ENCODE measurements at regions not wholly inside any gene's neighbourhood (a gene's known extent, or its start where the extent isn't known, plus 50 kb on each side); places are given as distances from the start of the nearest gene placed in this dataset.
A peak's percentile ranks its signal among the peaks of the same experiment; 100 is the strongest.

DNA sequence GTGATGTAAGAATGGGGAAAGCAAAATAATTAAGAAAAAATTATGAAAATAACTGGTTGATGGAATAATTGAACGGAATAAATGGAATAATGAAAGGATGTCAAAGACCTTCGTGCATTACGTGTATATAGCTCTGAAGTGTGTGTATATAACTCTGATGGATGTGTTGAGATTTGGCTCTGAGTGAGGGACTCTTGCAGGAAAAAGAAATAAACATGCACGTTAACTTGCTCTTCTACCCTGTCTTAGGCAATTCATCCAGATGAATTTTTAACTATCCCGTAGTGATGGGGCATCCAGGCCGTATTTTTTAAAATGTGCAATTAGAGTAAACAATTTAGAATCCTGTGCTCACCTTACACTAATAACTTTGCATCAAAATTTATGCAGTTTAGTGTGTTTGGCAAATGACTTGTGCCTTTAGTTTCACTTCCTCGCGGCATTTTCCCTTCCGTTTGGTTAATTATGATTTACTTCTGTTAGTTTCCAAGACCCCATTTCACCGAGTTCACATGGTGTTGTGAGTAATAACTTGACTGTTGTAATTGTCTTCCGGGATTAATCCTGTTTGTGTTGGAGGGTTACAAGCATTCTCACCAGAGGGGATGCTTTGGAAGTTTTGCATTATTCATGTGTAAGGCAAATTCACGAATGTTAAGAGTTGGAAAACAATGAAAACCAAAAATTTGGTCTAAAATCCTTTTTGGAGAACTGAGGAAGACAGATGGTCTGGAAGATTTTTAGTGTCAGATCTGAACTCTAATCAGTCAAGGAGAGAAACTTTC lies 256.5 kb upstream of the FAT1 start:
- no peak overlapping the region for H3K27ac ChIP-seq
- H3K9me3 ChIP-seq (ENCODE audit: low read depth), result no peaks in the 10 kb centered on the region
- TF ChIP-seq, protein P1, sequence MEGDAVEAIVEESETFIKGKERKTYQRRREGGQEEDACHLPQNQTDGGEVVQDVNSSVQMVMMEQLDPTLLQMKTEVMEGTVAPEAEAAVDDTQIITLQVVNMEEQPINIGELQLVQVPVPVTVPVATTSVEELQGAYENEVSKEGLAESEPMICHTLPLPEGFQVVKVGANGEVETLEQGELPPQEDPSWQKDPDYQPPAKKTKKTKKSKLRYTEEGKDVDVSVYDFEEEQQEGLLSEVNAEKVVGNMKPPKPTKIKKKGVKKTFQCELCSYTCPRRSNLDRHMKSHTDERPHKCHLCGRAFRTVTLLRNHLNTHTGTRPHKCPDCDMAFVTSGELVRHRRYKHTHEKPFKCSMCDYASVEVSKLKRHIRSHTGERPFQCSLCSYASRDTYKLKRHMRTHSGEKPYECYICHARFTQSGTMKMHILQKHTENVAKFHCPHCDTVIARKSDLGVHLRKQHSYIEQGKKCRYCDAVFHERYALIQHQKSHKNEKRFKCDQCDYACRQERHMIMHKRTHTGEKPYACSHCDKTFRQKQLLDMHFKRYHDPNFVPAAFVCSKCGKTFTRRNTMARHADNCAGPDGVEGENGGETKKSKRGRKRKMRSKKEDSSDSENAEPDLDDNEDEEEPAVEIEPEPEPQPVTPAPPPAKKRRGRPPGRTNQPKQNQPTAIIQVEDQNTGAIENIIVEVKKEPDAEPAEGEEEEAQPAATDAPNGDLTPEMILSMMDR (IDR thresholded peaks at IDR 0.05; ENCODE audit: low read depth, low read length), result no peak
- no peaks in the 10 kb centered on the region for H3K27me3 ChIP-seq
- no peaks in the 10 kb centered on the region for H3K36me3 ChIP-seq
- H3K4me3 ChIP-seq, result no peak overlapping the region
- no peaks in the 10 kb centered on the region for H3K4me1 ChIP-seq (ENCODE audit: low read depth)
- peak in 1 of 2 donors; percentile 16 for DNase-seq (ENCODE audit: low read depth in 1 of 2, low spot score in 1 of 2)

DNA sequence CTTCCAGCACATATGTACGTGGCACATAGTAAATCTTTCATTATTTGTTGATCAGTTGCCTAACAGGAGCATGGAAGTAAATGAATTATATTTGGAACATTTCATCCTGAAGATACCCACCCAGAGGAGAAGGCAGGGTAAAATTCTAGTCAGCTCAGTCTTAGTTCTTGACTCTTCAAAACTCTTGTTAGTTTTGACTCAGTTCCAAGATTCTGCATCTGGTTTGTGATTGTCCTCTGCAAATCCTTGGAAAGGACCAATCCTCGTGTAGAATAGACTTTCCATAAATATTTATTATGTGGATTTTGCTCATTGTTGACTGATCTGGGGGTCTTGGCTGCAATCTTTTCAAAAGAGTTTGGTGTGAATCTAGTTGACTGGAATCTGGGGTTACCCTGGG lies 257.5 kb upstream of the FAT1 start:
- Histone ChIP-seq H3K27ac (no peak overlapping the region), H3K27me3 (no peaks in the 10 kb centered on the region), H3K4me1 (ENCODE audit: low read depth) (no peaks in the 10 kb centered on the region), H3K36me3 (no peaks in the 10 kb centered on the region), H3K9me3 (ENCODE audit: low read depth) (no peaks in the 10 kb centered on the region), H3K4me3 (no peak overlapping the region)
- TF ChIP-seq, protein P1 (IDR thresholded peaks at IDR 0.05; ENCODE audit: low read depth, low read length), result no peak
- DNase-seq (ENCODE audit: low read depth in 1 of 2, low spot score in 1 of 2), result peak in 1 of 2 donors; percentile 19

DNA sequence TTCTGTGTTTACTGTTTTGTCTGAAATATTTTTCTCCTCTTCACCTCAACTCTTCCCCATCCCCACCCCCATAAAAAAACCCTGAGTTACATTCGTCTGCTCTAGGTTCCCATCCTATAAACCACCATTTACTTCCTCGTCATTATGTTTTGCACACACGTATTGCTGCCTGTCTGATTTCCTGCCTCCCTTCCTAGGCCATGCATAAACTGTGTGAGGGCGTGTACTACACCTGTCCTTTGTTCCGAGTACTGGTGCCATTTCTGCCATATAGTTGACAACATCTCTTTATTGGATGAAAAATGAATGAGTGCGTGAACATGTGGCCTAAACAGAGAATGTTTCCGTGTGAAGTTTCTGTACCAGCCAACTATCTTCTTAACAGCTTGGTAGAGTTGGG lies 258.5 kb upstream of the FAT1 start:
- DNase-seq (ENCODE audit: low read depth in 1 of 2, low spot score in 1 of 2), result no peak
- Histone ChIP-seq H3K27me3 (no peaks in the 10 kb centered on the region), H3K27ac (no peak overlapping the region)

DNA sequence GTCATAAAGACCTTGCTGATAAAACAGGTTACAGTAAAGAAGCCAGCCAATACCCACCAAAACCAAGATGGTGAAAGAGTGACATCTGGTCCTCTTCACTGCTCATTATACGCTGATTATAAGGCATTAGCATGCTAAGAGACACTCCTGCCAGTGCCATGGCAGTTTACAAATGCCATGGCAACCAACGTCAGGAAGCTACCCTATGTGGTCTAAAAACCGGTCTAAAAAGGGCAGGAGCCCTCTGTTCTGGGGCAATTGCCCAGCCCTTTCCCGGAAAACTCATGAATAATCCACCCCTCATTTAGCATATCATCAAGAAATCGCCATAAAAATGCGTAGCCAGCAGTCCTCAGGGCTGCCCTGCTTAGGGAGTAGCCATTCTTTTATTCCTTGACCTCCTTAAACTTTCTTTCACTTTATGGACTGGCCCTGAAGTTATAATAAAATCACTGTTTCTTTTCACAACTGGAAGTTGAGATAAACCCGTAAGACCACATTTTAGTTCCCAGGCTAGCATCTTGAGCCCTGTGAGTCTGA lies 260.5 kb upstream of the FAT1 start:
- Histone ChIP-seq H3K36me3 (no peaks in the 10 kb centered on the region), H3K4me1 (ENCODE audit: low read depth) (no peaks in the 10 kb centered on the region), H3K27ac (no peak overlapping the region), H3K4me3 (no peak overlapping the region), H3K27me3 (no peaks in the 10 kb centered on the region), H3K9me3 (ENCODE audit: low read depth) (no peaks in the 10 kb centered on the region)
- TF ChIP-seq, protein P1 (IDR thresholded peaks at IDR 0.05; ENCODE audit: low read depth, low read length), result no peak
- DNase-seq (ENCODE audit: low read depth in 1 of 2, low spot score in 1 of 2), result no peak

More for the DNA sequence above, 258.5 kb upstream of the FAT1 start:
- TF ChIP-seq, protein P1 (IDR thresholded peaks at IDR 0.05; ENCODE audit: low read depth, low read length), result no peak
- H3K4me3 ChIP-seq, result no peak overlapping the region
- H3K4me1 ChIP-seq (ENCODE audit: low read depth), result no peaks in the 10 kb centered on the region
- H3K36me3 ChIP-seq, result no peaks in the 10 kb centered on the region
- no peaks in the 10 kb centered on the region for H3K9me3 ChIP-seq (ENCODE audit: low read depth)

DNA sequence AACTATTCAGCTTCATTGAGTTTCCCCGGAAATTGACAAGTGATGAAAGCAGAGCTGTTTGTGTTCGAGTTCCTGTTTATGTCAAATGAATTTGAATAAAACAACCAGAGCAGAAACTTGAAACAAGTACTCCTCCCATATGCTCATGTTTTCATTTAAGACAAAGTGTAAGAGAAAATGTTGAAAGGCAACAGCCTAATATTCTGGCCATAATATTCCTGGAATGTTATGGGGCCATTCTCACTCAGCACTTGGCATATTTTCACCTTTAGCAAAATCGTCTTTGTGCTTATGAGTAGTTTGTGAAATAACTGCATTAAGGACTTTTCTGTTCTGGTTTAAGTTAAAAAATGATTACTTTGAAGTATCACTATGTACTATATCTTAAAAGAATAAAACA lies 276.0 kb upstream of the FAT1 start:
- no peaks in the 10 kb centered on the region for H3K27me3 ChIP-seq
- TF ChIP-seq, protein P1 (IDR thresholded peaks at IDR 0.05; ENCODE audit: low read depth, low read length), result no peak
- no peaks in the 10 kb centered on the region for H3K36me3 ChIP-seq
- no peak overlapping the region for H3K4me3 ChIP-seq
- H3K9me3 ChIP-seq (ENCODE audit: low read depth), result no peaks in the 10 kb centered on the region
- no peaks in the 10 kb centered on the region for H3K4me1 ChIP-seq (ENCODE audit: low read depth)
- no peak overlapping the region for H3K27ac ChIP-seq
- peak in 1 of 2 donors; percentile 29 for DNase-seq (ENCODE audit: low read depth in 1 of 2, low spot score in 1 of 2)
